ENCODE measurements at regions not wholly inside any gene's neighbourhood (a gene's known extent, or its start where the extent isn't known, plus 50 kb on each side); places are given as distances from the start of the nearest gene placed in this dataset.

DNA sequence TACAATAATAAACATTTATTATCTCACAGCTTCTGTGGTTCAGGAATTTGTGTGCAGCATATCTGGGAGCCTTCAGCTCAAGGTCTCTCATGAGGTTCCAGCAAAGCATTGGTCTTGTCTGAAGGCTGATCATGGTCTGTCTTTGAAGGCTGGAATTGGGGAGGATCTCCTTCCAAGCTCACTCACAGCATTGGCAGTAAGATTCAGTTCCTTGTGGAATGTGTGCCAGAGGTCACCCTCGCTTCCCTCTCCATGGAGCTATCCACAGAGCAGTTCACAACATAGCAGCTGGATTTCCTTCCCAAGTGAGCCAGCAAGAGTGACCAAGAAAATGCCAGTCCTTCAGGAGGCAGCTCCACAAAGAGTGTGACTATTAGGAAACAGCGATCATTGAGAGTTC, 202.2 kb upstream of the ST6GAL2 start:
- no peak overlapping the region for H3K4me3 ChIP-seq (ENCODE audit: low read length in 2 of 2)
- H3K4me1 ChIP-seq (ENCODE audit: control insufficient read depth in 2 of 2, insufficient read depth in 2 of 2, low read length in 2 of 2), result no peaks in the 10 kb centered on the region
- H3K9ac ChIP-seq (ENCODE audit: low read depth in 1 of 2, low read length in 2 of 2), result no peak overlapping the region
- no peak overlapping the region for H3K27ac ChIP-seq (ENCODE audit: low read depth in 2 of 2, low read length in 2 of 2)
- no peaks in the 10 kb centered on the region for H3K27me3 ChIP-seq (ENCODE audit: control insufficient read depth in 2 of 2, insufficient read depth in 2 of 2, low read length in 2 of 2)
- H3K36me3 ChIP-seq (ENCODE audit: control insufficient read depth in 2 of 2, insufficient read depth in 2 of 2, low read length in 2 of 2), result no peaks in the 10 kb centered on the region
- no peaks in the 10 kb centered on the region for H3K9me3 ChIP-seq (ENCODE audit: control insufficient read depth in 2 of 2, low read length in 2 of 2)

DNA sequence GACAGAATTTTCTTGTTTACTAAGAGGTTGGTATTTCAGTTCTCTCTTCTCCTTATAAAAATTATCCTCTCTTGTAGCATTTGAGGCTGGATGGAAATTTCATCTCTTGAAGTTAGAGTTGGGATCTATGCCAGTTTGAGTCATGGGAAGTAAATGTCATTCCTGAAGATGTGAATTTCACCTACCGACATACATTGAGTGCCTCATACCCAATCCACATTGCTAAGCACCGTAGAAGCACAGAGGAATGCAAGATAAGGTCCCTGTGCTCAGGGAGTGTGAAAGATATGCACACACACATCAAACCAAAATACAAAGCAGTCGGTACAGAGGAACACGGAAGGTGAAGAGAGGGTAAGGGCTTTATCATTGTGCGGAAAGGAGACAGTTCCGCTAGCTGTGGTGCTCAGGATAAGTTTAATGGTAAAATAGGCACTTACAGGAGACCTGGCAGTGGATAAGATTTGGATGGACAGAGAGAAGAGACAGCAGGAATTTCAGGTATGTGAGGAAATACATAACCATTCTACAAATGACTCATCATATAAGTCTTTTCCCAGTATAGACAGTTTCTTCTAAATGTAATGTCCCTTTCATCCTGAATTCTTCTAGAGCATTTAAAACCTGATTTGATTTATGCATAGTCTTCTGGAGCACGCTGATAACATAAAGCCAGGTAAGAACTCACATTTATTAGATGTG, 205.3 kb upstream of the ST6GAL2 start:
- Histone ChIP-seq H3K9me3 (ENCODE audit: control insufficient read depth in 2 of 2, low read length in 2 of 2) (no peaks in the 10 kb centered on the region), H3K9ac (ENCODE audit: low read depth in 1 of 2, low read length in 2 of 2) (no peak overlapping the region), H3K4me1 (ENCODE audit: control insufficient read depth in 2 of 2, insufficient read depth in 2 of 2, low read length in 2 of 2) (no peaks in the 10 kb centered on the region), H3K4me3 (ENCODE audit: low read length in 2 of 2) (no peak overlapping the region), H3K27me3 (ENCODE audit: control insufficient read depth in 2 of 2, insufficient read depth in 2 of 2, low read length in 2 of 2) (no peaks in the 10 kb centered on the region), H3K27ac (ENCODE audit: low read depth in 2 of 2, low read length in 2 of 2) (no peak overlapping the region), H3K36me3 (ENCODE audit: control insufficient read depth in 2 of 2, insufficient read depth in 2 of 2, low read length in 2 of 2) (no peaks in the 10 kb centered on the region)

GRCh38 chr2:107093426-107093957, 207.5 kb upstream of the ST6GAL2 start:
- H3K27me3 ChIP-seq (ENCODE audit: control insufficient read depth in 2 of 2, insufficient read depth in 2 of 2, low read length in 2 of 2), result no peaks in the 10 kb centered on the region
- H3K27ac ChIP-seq (ENCODE audit: low read depth in 2 of 2, low read length in 2 of 2), result no peak overlapping the region
- no peak overlapping the region for H3K4me3 ChIP-seq (ENCODE audit: low read length in 2 of 2)
- H3K4me1 ChIP-seq (ENCODE audit: control insufficient read depth in 2 of 2, insufficient read depth in 2 of 2, low read length in 2 of 2), result no peaks in the 10 kb centered on the region
- no peaks in the 10 kb centered on the region for H3K9me3 ChIP-seq (ENCODE audit: control insufficient read depth in 2 of 2, low read length in 2 of 2)
- H3K9ac ChIP-seq (ENCODE audit: low read depth in 1 of 2, low read length in 2 of 2), result no peak overlapping the region
- no peaks in the 10 kb centered on the region for H3K36me3 ChIP-seq (ENCODE audit: control insufficient read depth in 2 of 2, insufficient read depth in 2 of 2, low read length in 2 of 2)

DNA sequence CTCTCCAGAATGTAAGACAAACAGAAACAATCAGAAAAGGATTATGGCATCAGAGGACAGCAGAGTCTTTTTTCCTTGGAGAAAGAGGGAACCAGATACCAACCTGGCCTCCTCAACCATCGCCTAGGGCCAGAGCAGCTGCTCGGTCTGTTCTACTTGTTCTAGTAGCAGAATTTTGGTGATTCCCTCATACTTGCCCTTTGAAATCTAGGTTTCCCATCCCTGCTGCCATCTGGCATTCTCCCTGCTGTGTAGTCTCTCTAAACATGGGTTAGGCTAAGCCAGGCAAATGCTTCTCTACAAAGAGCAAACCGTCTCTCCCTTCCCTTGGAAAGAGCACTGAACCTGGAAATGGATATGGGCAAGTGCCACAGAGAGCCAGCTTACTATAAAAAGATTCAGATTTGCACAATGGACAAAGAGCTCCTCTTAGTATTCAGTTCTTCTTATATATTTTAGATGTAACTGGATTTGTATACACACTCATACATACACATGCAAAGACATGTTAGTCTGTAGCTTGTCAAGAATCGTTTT, 208.6 kb upstream of the ST6GAL2 start:
- Histone ChIP-seq H3K27ac (ENCODE audit: low read depth in 2 of 2, low read length in 2 of 2) (no peak overlapping the region), H3K4me1 (ENCODE audit: control insufficient read depth in 2 of 2, insufficient read depth in 2 of 2, low read length in 2 of 2) (no peaks in the 10 kb centered on the region), H3K9me3 (ENCODE audit: control insufficient read depth in 2 of 2, low read length in 2 of 2) (no peaks in the 10 kb centered on the region), H3K27me3 (ENCODE audit: control insufficient read depth in 2 of 2, insufficient read depth in 2 of 2, low read length in 2 of 2) (no peaks in the 10 kb centered on the region), H3K4me3 (ENCODE audit: low read length in 2 of 2) (no peak overlapping the region), H3K9ac (ENCODE audit: low read depth in 1 of 2, low read length in 2 of 2) (no peak overlapping the region), H3K36me3 (ENCODE audit: control insufficient read depth in 2 of 2, insufficient read depth in 2 of 2, low read length in 2 of 2) (no peaks in the 10 kb centered on the region)

DNA sequence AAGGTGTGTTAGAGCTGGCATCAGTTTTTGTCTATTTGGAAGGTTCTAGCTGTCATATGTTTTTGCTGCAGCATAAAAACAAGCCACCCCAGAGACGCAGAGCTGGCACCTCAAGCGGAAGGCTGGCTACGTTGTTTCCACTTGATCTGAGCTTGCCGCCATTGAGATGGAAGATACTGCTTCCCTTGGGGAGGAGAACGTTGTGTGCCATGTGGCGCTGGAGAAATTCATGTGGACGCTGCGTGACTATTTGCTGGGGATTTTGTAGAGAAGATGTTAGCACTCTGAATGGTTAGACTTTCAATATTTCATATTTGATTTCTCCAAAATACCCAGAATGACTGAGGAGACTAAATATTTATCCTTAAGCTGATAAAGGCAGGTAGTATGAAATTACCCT, 216.2 kb upstream of the ST6GAL2 start:
- H3K9ac ChIP-seq (ENCODE audit: low read depth in 1 of 2, low read length in 2 of 2), result no peak overlapping the region
- H3K4me1 ChIP-seq (ENCODE audit: control insufficient read depth in 2 of 2, insufficient read depth in 2 of 2, low read length in 2 of 2), result no peaks in the 10 kb centered on the region
- H3K27ac ChIP-seq (ENCODE audit: low read depth in 2 of 2, low read length in 2 of 2), result no peak overlapping the region
- H3K4me3 ChIP-seq (ENCODE audit: low read length in 2 of 2), result no peak overlapping the region
- H3K36me3 ChIP-seq (ENCODE audit: control insufficient read depth in 2 of 2, insufficient read depth in 2 of 2, low read length in 2 of 2), result no peaks in the 10 kb centered on the region
- H3K9me3 ChIP-seq (ENCODE audit: control insufficient read depth in 2 of 2, low read length in 2 of 2), result no peaks in the 10 kb centered on the region
- H3K27me3 ChIP-seq (ENCODE audit: control insufficient read depth in 2 of 2, insufficient read depth in 2 of 2, low read length in 2 of 2), result no peaks in the 10 kb centered on the region

DNA sequence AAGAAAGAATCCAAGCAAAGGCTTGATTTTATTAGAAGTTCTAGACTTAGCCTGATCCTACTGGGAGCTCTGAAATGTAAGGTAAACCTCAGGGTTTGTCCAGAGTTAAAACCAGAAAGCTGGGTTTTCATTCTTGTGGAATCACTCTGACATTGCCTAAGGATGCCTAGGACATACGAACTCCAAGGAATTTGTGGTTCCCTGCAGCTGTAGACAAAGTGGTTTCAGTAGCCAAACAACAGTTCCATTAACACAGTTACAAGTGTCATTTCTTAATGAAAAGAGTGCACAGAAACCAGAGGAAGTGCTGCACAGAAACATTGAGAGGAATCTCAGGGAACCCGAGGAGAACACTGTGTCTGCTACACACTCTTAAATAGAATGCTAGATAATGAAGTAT, 221.4 kb upstream of the ST6GAL2 start:
- no peaks in the 10 kb centered on the region for H3K27me3 ChIP-seq (ENCODE audit: control insufficient read depth in 2 of 2, insufficient read depth in 2 of 2, low read length in 2 of 2)
- H3K27ac ChIP-seq (ENCODE audit: low read depth in 2 of 2, low read length in 2 of 2), result no peak overlapping the region
- no peaks in the 10 kb centered on the region for H3K4me1 ChIP-seq (ENCODE audit: control insufficient read depth in 2 of 2, insufficient read depth in 2 of 2, low read length in 2 of 2)
- H3K36me3 ChIP-seq (ENCODE audit: control insufficient read depth in 2 of 2, insufficient read depth in 2 of 2, low read length in 2 of 2), result no peaks in the 10 kb centered on the region
- no peaks in the 10 kb centered on the region for H3K9me3 ChIP-seq (ENCODE audit: control insufficient read depth in 2 of 2, low read length in 2 of 2)
- H3K4me3 ChIP-seq (ENCODE audit: low read length in 2 of 2), result no peak overlapping the region
- H3K9ac ChIP-seq (ENCODE audit: low read depth in 1 of 2, low read length in 2 of 2), result no peak overlapping the region

GRCh38 chr2:107108556-107108955, 222.6 kb upstream of the ST6GAL2 start:
- Histone ChIP-seq H3K4me1 (ENCODE audit: control insufficient read depth in 2 of 2, insufficient read depth in 2 of 2, low read length in 2 of 2) (no peaks in the 10 kb centered on the region), H3K4me3 (ENCODE audit: low read length in 2 of 2) (no peak overlapping the region), H3K9ac (ENCODE audit: low read depth in 1 of 2, low read length in 2 of 2) (no peak overlapping the region), H3K36me3 (ENCODE audit: control insufficient read depth in 2 of 2, insufficient read depth in 2 of 2, low read length in 2 of 2) (no peaks in the 10 kb centered on the region), H3K27ac (ENCODE audit: low read depth in 2 of 2, low read length in 2 of 2) (no peak overlapping the region), H3K27me3 (ENCODE audit: control insufficient read depth in 2 of 2, insufficient read depth in 2 of 2, low read length in 2 of 2) (no peaks in the 10 kb centered on the region), H3K9me3 (ENCODE audit: control insufficient read depth in 2 of 2, low read length in 2 of 2) (no peaks in the 10 kb centered on the region)

DNA sequence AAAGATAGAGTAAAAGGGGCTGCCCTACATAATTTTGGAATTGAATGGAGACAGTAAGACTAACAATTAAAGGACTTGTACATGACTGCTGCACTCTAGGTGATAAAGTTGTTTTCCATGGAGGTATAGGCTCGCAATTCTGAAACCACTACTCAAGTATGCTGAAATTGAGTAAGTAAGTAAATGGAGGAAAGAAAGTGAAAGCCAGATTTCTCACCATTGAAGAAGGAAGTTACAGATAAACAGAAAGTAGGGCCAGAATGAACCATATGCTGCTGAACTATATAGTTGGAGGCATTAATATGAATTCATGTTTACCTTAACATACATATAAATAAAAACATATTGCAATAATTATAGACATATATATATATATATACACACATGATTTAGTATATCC, 225.7 kb upstream of the ST6GAL2 start:
- Histone ChIP-seq H3K9ac (ENCODE audit: low read depth in 1 of 2, low read length in 2 of 2) (no peak overlapping the region), H3K9me3 (ENCODE audit: control insufficient read depth in 2 of 2, low read length in 2 of 2) (no peaks in the 10 kb centered on the region), H3K27me3 (ENCODE audit: control insufficient read depth in 2 of 2, insufficient read depth in 2 of 2, low read length in 2 of 2) (no peaks in the 10 kb centered on the region), H3K4me3 (ENCODE audit: low read length in 2 of 2) (no peak overlapping the region), H3K36me3 (ENCODE audit: control insufficient read depth in 2 of 2, insufficient read depth in 2 of 2, low read length in 2 of 2) (no peaks in the 10 kb centered on the region), H3K27ac (ENCODE audit: low read depth in 2 of 2, low read length in 2 of 2) (no peak overlapping the region), H3K4me1 (ENCODE audit: control insufficient read depth in 2 of 2, insufficient read depth in 2 of 2, low read length in 2 of 2) (no peaks in the 10 kb centered on the region)

- no peak overlapping the region for H3K4me3 ChIP-seq (ENCODE audit: low read length in 2 of 2)
- no peaks in the 10 kb centered on the region for H3K36me3 ChIP-seq (ENCODE audit: control insufficient read depth in 2 of 2, insufficient read depth in 2 of 2, low read length in 2 of 2)
- H3K27me3 ChIP-seq (ENCODE audit: control insufficient read depth in 2 of 2, insufficient read depth in 2 of 2, low read length in 2 of 2), result no peaks in the 10 kb centered on the region
- no peak overlapping the region for H3K9ac ChIP-seq (ENCODE audit: low read depth in 1 of 2, low read length in 2 of 2)
- H3K9me3 ChIP-seq (ENCODE audit: control insufficient read depth in 2 of 2, low read length in 2 of 2), result no peaks in the 10 kb centered on the region
- H3K27ac ChIP-seq (ENCODE audit: low read depth in 2 of 2, low read length in 2 of 2), result no peak overlapping the region
- H3K4me1 ChIP-seq (ENCODE audit: control insufficient read depth in 2 of 2, insufficient read depth in 2 of 2, low read length in 2 of 2), result no peaks in the 10 kb centered on the region
Measured at GRCh38 chr2:107112561-107112960, 226.6 kb upstream of the ST6GAL2 start.

- Histone ChIP-seq H3K27me3 (ENCODE audit: control insufficient read depth in 2 of 2, insufficient read depth in 2 of 2, low read length in 2 of 2) (no peaks in the 10 kb centered on the region), H3K4me3 (ENCODE audit: low read length in 2 of 2) (no peak overlapping the region), H3K36me3 (ENCODE audit: control insufficient read depth in 2 of 2, insufficient read depth in 2 of 2, low read length in 2 of 2) (no peaks in the 10 kb centered on the region), H3K4me1 (ENCODE audit: control insufficient read depth in 2 of 2, insufficient read depth in 2 of 2, low read length in 2 of 2) (no peaks in the 10 kb centered on the region), H3K9me3 (ENCODE audit: control insufficient read depth in 2 of 2, low read length in 2 of 2) (no peaks in the 10 kb centered on the region), H3K9ac (ENCODE audit: low read depth in 1 of 2, low read length in 2 of 2) (no peak overlapping the region), H3K27ac (ENCODE audit: low read depth in 2 of 2, low read length in 2 of 2) (no peak overlapping the region)
Measured at GRCh38 chr2:107128381-107128780, 242.4 kb upstream of the ST6GAL2 start.

Data from mucosa of rectum (tissue), 2 donors.